NCI-H146 (cell line): ENCODE measurements at regions not wholly inside any gene's neighbourhood (a gene's known extent, or its start where the extent isn't known, plus 50 kb on each side); places are given as distances from the start of the nearest gene placed in this dataset.
"Not testable (repeated sequence)": the region's sequence is repeated elsewhere in the genome, so short reads cannot be mapped to it uniquely, and the experiment has no call there.

Experiments
- DNase-seq: peaks from one replicate; lab custom pipeline; 2025; lab: John Stamatoyannopoulos, UW

DNA sequence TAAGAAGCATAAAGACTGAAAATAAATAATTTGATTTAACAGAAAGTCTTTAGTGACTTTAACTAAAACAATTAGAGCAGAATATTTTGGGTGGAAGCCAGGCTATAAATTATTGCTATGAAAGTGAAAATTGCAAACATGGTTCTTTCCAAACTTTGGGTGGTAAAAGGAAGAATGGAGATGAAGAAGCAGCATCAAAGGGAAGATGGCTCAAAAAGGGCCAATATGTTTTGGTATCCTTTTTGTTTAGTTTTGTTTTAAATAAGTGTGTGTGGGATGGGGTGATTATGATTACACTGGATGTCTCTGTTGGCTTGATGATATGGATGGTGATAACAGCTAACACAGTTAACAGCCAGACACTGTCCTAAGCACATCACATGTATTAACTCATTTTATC is 153.7 kb downstream of the CYB561 start:
- no peak for DNase-seq

DNA sequence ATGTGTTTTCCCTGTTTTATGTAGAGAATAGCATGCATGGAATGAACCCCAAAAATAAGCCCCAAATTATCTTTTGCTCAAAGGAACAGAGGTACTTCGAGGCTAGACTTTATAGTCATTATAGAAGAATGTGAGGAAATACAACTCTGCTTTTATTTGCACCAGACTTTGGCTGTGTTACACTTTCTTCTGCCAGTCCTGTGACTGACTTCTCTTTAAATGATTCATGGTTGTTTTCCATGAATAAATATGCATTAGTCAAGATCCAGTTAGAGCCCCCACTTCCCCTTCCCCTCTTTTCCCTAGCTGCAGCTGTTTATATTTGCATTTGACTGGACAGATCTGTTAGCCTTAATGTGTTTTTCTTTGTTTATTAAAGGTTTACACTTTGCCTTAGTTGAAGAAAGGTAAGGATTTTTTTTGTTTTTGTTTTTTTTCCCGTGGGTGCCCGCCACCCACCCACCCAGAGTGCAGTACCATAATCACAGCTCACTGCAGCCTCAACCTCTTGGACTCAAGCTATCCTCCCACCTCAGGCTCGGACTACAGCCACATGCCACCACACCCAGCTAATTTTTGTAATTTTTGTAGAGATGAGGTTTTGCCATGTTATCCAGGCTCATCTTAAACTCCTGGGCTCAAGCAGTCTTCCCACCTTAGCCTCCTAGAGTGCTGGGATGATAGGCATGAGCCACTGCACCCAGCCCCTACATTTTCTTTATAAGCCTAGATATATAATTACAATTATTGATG is 152.6 kb downstream of the CYB561 start:
- no peak for DNase-seq

DNA sequence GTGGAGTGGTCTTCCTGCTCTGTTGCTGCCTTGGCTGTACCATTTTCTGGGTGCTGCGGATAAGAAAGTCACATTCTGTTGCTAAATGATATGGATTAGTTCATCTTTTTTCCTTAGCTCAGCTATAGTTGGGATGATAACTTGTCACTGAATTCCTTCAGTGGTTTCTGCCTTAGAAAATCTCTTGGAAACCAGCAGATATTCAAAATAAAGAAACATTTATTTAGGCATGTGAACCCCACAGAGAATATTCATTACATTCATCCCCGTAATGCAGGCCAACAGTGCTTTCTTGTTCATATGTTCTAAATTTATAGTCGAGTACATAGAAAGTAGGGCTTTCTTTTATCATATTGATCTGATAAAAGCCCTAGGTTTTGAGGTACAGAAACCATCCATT is 151.3 kb downstream of the CYB561 start:
- DNase-seq, result no peak

DNA sequence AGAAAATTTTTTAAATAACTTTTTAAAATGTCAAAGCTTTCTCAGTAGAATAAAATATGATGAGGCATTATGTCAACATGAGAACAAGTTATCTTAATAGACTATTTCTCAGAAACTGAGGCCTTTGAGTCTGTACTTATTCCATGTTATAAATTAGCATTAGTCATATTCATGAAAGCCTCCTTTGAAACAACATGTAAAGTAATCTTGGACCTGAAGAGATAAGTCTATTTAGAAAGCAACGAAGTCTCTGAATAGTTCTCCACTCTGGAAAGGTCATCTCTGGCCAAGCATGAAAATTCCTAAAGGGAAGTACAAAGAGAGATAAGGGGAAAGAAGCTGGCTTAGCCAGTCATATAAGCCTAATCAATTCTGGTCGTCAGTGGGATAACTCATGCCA is 150.8 kb downstream of the CYB561 start:
- DNase-seq, result no peak

DNA sequence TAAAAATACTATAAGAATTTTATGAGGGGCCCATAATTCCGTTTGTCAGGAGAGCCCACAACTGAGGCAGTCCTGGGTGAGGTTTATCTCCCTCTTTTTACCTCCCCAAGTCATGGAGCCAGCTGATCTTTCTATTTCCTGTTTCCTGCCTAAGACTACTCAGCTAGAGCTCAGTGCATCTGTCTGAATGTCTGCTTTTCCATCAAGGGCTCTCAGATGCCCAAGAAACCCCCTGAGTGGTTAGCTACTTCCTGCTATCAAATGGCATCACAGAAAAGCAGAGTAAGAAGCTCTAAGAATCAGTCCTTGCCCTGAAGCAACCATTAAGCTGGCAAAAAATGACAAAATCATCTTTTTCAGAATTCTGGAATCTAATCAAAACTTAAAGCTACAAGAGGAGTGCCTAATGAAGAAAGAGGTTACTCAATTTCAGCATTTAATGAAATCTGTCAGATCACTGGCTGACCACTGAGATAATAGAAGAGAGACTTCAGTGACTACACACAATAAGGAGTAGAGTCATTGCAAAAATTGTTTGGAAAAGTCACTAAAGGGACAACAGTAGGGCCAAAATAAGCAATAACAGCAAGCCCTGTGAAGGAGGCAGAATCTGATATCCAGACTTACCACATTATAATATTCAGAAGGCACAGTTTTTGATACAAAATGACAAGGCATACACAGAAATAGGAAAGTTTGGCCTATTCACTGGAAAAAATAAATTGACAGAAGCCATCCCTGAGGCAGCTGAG is 150.1 kb downstream of the CYB561 start:
- no peak for DNase-seq

DNA sequence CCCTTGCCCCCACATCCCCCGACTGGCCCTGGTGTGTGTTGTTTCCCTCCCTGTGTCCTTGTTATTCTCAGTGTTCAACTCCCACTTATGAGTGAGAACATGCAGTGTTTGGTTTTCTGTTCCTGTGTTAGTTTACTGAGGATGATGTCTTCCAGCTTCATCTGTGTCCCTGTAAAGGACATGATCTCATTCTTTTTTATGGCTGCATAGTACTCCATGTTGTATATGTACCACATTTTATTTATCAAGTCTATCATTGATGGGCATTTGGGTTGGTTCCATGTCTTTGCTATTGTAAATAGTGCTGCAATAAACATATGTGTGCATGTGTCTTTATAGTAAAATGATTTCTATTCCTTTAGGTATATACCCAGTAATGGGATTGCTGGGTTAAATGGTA is 147.2 kb downstream of the CYB561 start:
- DNase-seq, result not testable (repeated sequence)

DNA sequence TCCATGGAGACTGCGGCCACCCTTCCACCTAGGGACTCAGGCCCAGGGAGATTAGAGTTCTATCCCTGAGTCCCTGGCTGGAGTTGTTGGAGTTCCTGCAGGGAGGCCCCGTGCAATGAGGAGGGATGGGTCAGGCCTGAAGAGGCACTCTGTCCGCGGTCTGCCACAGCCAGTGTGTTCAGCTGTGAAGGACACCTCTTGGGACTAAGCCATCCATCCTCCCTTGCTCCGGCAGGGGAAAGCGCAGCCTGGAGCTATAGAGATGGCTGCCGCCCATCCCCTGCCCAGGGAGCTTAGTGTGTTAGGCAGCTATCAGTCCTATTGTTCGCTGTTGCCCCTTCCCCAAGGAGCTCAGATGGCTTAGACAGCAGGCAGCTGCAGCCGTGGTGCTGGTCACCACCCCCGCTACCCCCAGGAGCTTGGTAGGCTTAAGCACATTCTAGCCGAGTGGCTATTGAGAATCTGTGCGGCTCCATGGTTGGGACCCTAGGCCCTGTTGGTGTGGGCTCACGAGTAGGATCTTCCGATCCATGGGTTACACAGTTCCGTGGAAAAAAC is 141.3 kb downstream of the CYB561 start:
- DNase-seq, result no peak

DNA sequence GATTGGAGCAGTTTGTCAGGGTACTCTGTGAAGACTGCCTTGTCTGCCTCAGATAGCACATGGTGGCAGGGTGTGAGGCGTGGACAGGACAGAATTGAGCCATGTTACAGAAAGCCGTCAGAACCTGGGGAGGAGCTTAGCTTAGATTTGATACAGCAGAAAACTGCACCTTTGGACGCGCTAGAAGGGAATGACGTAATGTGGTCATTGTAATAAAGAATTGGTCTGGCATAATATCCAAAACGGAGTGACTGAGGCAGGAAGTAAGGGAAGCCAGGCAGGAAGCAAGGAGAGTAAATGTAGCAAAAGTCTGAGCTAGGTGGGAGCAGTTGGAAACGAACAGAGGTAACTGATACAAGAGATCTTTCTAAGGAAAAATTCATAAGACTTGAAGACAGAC is 140.2 kb downstream of the CYB561 start:
- no peak for DNase-seq

DNA sequence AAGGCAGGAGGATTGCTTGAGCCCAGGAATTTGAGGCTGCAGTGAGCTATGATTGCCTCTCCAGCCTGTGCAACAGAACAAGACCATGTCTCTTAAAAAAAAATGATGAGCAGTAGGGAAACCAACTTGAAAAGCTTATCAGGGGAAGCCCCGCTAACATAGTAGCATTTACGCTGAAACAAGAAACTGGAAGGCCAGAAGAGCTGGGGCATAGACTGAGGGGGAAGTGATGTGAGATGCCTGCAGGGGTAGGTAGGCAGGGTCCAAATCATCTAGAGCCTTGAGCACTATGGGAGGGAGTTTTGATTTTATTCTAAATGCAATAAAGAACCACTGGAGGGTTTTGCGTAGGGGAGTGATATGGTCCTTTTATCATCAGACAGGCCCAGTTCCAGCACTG is 139.3 kb downstream of the CYB561 start:
- no peak for DNase-seq

DNA sequence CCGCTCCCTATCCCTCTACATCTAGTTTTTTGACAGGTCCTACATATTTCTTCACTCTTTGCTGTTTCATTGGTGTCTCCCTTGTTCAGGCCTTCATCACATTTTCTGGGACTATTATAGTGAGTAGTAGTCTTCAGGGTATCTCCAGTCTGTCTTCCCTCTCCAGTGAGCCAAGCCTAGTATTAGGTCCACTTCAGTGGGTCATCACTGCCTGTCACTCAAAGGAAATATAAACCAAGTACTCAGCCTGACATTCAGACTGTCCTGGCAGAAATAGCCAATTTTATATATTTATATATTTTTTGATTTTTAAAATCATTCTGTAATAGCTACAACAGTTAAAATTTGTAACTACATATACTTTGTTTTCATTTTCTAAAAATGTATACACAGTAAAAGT is 137.8 kb downstream of the CYB561 start:
- no peak for DNase-seq

DNA sequence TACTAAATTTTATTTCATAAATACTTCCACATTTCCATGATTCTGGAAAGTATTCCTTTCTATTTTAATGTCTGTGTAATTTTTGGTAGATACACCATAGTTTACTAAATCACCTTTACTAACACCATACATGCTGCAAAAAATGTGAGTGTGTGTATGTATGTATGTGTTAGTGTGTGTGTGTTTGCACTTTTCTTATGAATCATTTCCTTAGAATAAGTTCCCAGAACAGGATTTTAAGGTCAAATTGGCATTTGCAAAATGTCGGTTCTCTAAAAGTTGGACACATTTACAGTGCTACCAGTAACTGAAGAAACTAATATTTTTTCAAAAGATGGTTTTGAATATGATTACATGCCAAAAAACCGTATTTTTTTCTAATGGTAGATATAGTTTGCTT is 137.1 kb downstream of the CYB561 start:
- no peak for DNase-seq

DNA sequence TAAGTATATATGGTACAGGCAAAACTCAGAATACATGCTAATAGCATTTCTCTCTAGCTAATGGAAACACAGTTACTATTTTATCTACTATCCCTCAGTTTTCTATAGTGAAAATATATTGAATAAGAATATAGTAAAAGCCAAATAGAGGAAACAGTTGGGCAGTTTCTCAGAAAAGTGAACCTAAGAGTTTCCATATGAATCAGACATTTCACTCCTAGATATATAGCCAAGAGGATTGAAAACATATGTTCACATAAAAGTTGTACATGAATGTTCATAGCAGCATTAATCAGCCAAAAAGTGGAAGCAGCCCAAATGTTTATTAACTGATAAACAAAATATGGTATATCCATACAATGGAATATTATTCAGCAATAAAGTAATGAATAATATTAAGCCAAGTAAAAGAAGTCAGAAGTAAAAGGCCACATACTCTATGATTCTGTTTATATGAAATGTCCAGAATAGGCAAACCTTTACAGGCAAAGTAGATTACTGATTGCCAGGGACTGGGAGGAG is 134.6 kb downstream of the CYB561 start:
- no peak for DNase-seq

DNA sequence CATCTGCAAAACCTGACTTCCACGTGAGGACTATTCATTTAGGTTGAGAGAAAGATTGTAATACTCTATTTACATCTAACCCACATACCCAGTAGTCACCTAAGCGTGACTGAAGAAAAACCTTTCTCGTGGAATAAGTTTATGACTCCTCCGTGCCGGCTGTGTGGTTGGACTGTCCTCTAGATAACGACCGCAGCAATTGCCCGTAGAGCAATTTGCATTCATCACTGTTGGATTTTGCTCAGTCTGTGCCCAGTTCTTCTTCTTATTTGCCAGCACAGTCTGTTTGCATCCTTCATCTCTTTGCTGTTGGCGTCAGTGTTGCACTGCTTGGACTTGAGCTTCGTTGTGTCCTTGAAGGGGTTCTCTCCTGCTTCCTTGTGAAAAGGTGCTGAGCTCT is 131.3 kb downstream of the CYB561 start:
- no peak for DNase-seq

DNA sequence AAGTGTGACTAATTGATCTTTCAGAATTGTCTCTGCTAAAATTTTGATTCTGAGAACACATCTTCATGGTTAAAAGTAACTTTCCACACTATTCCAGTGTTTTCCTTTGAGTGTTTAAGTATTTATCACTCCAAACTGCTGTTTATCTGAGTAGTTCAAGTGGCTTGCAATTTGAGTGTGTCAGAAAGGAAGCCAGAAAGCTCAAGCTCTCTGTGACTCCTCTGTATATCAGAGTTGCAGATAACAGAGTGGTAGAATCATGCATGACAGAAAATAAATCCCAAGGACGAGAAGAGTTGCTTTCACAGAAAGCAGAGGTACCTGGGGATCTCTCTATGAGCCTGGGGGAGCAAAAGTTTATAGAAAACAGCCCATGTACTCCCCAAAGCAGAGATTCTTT is 130.0 kb downstream of the CYB561 start:
- no peak for DNase-seq

DNA sequence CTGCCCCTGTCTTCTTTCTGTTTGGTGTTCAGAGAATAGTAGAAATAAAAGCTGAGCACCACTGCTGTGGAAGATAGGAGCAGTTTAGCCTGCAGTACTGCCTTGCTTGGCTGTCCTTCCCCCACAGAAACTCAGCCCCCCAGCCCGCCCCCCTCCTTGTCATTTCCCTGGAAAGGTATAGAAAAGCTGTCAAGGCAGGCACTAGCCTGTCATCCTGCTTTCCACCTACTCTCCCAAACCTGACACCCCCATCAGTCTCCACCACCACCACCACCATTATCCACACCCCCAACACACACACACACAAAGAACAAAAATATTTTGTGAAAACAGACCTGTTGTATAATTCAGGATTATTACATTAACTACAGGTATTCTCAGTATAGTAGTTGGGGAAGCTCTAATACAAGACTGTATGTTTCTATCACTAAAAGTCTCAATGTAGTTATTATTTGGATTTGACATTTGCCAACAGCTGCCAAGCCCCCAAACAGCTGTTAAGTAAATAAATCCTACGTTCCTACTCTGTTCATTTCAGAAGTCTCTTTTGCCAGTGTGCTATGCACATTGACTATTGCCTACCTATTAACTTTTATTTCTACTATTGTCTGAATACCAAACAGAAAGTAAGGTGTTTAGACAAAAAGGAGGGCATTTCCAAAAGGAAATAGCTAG is 128.8 kb downstream of the CYB561 start:
- DNase-seq, result no peak

DNA sequence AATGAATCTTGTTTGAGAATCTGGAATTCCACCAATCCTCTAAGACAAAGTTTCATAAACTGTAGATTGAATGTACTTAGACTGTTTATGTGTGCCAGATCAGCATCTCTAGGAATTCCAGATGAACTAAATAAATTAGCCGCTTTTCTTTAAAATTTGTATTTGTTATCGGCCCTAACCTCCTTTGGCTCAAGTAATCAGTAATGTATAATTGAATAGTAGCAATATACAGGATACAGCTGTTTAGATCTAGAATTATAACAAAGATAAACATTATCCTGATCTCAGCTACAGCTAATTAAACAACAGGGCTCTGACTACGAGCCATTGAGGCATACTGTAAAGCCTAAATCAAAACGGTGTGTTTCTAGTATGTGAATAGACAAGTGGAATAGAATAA is 120.3 kb downstream of the CYB561 start:
- DNase-seq, result no peak

DNA sequence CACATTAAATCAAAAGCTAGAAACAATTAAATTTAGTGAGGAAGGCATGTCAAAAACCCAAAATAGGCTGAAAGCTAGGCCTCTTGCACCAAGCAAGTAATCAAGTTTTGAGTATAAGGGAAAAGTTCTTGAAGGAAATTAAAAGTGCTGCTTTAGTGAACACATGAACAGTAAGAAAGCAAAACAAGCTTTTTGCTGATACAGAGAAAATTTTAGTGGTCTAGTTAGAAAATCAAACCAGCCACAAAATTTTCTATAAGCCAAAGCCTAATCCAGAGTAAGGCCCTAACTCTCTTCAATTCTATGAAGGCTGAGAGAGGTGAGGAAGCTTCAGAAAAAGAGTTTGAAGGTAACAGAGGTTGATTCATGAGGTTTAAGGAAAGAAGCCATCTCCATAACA is 116.2 kb downstream of the CYB561 start:
- DNase-seq, result no peak

DNA sequence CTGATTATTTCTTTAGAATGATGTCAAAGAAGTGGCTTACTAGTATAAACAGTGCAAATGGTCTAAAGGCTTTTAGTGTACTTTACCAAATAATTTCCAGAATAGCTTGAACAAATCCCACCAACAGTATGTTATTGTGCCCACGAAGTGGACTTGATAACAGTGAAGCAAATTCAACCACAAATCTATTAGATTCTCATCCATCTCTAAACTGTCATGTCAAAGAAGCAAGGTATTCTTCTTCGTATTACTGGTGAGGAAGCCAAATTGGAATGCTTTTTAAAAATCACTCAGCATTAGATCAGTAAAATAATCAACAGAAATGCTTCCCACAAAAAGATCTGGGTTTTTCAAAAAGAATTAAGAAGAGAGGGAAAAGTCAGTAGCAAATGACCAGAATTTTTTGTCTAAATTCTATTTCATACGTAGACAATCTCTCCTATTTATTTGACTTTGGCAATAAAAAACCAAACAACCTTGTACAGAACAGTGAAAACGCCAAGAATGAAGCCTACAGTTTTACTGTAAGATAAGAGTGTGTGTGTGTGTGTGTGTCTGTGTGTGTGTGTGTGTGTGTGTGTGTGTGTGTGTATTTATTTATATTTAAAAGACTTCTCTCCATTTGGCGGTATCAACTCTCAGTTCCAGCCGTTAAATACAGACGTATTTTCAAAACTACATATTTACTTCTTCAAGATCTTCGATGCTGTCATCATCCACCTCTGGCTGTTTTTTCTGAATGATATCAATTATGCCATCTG is 114.6 kb downstream of the CYB561 start:
- DNase-seq, result no peak

DNA sequence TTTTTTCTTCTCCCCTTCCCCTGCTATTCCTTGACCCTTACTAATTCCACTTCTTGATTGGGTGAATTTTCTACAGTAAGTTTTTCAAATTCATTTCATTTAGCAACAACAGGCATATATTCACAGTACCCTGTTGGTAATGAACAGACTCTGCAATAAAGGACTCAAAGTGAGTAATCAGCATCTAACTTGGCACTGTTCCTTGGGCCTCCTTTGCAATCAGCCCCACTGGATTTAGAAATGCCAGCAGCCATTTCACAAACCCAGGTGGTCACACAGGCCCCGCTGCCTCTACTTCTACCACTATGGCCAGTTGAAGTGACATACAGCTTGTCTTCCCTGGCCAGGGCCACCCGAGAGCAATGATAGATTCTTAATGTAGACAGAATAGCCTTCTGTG is 113.8 kb downstream of the CYB561 start:
- no peak for DNase-seq

DNA sequence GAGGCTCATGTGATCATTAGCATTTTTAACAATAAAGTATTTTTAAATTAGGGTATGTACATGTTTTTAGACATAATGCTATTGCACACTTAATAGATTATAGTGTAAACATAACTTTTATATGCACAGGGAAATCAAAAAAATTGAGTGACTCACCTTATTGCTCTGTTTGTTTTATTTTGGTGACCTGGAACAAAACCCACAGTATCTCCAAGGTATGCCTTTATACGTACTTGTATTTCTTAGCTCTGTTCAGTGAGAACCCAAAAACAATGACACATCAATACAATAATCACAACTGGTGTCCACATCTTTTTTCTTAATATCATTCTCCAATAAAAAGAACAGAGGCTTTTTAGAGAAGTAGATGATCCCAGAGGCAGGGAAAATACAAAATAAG is 112.2 kb downstream of the CYB561 start:
- DNase-seq, result no peak

DNA sequence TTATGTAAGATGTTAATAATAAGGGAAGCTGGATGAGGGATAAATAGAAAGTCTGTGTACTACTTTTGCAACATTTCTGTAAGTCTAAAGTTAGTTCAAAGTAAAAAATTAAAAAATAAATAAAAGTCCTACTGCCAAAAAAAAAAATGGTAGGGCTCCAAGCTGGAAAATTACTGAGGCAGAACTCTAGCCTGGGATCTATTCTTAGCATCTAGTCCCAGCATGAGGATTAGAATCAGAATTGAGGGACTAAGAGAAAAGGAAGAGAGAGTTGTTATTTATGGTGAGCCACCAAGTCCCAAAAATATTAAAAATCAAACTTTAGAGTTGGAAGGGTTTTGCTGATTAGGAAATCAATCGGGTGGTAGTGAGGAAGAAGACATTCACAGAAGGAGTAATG is 110.3 kb downstream of the CYB561 start:
- DNase-seq, result no peak

DNA sequence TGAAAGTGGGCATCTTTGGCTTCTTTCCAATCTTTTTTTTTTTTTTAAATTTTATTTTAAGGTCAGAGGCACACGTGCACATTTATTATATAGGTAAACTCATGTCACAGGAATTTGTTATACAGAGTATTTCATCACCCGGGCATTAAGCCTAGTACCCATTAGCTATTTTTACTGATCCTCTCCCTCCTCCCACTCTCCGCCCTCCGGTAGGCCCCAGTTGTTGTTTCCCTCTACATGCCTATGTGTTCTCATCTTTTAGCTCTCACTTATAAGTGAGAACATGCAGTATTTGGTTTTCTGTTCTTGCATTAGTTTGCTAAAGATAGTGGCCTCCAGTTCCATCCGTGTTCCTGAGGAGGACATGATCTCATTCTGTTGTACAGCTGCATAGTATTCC is 108.5 kb downstream of the CYB561 start:
- DNase-seq, result no peak
